ENCODE measurements at regions not wholly inside any gene's neighbourhood (a gene's known extent, or its start where the extent isn't known, plus 50 kb on each side); places are given as distances from the start of the nearest gene placed in this dataset.

DNA sequence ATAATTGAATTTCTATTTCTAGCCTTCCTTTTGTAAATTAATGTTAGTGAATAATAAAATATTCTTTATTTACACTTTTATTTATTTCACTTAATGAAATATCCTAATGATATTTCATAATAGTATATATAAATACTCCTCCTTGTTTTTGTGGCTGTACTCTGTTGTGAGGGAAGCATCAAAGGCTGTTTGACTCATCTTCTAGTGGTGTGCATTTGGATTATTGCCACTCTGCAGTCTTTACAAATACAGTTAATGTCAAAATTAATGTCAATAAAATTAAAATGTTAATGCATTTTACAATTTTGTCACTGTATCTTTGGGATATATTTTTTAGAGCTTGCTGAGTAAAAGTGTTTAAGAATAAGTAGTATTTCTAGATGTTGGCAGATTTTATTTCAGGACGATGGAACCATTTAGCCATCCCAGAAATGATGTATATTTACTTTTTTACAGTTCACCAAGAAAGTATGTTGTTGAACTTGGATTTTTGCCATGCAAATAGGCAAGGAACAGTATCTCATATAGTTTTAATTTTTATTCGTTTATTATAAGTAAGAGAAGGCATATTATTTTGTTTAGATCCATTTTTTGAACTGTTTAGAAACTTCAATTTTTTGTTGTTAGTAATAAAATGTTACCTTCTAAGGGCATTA, 281.2 kb upstream of the SLITRK6 start:
- Mint-ChIP-seq H3K4me1 (no peaks in the 10 kb centered on the region), H3K4me3 (no peak overlapping the region), H3K27ac (no peak overlapping the region), H3K27me3 (no peaks in the 10 kb centered on the region), H3K36me3 (ENCODE audit: low read depth) (no peaks in the 10 kb centered on the region), H3K9me3 (peaks cover 2% of the 10 kb centered on the region)
- POLR2A ChIA-PET, result no interaction called here
- ATAC-seq (ENCODE audit: low read depth) (no peak), DNase-seq (no peak)
- CTCF ChIA-PET, result no interaction called here
- TF ChIP-seq, protein P1, sequence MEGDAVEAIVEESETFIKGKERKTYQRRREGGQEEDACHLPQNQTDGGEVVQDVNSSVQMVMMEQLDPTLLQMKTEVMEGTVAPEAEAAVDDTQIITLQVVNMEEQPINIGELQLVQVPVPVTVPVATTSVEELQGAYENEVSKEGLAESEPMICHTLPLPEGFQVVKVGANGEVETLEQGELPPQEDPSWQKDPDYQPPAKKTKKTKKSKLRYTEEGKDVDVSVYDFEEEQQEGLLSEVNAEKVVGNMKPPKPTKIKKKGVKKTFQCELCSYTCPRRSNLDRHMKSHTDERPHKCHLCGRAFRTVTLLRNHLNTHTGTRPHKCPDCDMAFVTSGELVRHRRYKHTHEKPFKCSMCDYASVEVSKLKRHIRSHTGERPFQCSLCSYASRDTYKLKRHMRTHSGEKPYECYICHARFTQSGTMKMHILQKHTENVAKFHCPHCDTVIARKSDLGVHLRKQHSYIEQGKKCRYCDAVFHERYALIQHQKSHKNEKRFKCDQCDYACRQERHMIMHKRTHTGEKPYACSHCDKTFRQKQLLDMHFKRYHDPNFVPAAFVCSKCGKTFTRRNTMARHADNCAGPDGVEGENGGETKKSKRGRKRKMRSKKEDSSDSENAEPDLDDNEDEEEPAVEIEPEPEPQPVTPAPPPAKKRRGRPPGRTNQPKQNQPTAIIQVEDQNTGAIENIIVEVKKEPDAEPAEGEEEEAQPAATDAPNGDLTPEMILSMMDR (IDR thresholded peaks at IDR 0.05), result no peak
- intact Hi-C loops (cut with micrococcal nuclease), result no loop called here

DNA sequence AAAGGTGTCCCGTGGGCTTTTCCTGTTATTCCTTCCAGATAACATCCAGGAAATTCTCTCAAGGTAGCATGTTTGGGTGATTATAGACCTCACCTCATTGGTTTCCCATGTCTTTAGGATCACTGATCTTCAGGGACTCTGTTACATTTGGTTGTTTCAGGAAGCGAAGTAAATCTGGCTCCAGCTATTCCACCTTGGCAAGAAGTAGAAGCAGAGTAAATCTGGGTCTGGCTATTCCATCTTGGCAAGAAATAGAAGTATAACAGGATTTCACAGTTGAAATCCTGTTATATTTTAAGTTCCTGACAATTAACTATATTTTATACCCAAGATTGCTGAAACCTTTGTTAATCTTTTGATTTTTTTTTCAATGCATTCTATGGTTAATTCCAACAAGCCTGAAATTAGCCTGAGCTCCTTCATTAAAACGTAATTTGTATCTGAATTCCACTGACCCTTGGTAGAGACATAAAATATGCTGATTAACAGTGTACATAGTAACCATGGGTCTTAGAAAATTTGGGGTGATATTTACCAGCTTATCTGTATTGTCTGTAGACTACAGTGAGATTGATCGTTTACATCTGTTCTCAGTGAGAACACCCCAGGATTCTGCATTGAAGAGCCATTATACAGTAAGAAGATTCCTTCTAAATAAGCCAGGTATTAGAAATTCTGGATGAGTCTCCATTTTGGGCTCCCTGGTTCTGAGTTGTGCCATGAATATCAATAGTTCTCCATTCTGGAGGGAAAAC, 267.6 kb upstream of the SLITRK6 start:
- no peaks in the 10 kb centered on the region for H3K27me3 Mint-ChIP-seq
- POLR2A ChIA-PET, result no interaction called here
- CTCF ChIA-PET, result no interaction called here
- no peak overlapping the region for H3K4me3 Mint-ChIP-seq
- ATAC-seq (ENCODE audit: low read depth), result no peak
- no peaks in the 10 kb centered on the region for H3K36me3 Mint-ChIP-seq (ENCODE audit: low read depth)
- peaks cover 14% of the 10 kb centered on the region for H3K9me3 Mint-ChIP-seq
- no peak overlapping the region for H3K27ac Mint-ChIP-seq
- DNase-seq, result no peak
- intact Hi-C loops (cut with micrococcal nuclease), result no loop called here
- TF ChIP-seq, protein P1 (IDR thresholded peaks at IDR 0.05), result no peak
- H3K4me1 Mint-ChIP-seq, result no peaks in the 10 kb centered on the region

DNA sequence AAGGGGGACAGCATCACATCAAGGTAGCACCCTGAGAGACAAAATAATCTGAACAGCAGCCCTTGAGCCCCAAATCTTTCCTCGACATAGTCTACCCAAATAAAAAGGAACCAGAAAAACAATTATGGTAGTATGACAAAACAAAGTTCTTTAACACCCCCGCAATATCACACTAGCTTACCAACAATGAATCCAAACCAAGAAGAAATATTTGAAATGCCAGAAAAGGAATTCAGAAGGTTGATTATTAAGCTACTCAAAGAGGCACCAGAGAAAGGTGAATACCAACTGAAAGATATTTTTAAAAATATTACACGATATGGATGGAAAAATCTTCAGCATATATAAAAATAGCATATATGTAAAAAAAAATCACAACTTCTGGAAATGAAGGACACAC, 252.9 kb upstream of the SLITRK6 start:
- H3K4me3 Mint-ChIP-seq, result no peak overlapping the region
- H3K4me1 Mint-ChIP-seq, result no peaks in the 10 kb centered on the region
- ChIA-PET CTCF (no interaction called here), POLR2A (no interaction called here)
- no peaks in the 10 kb centered on the region for H3K27me3 Mint-ChIP-seq
- DNase-seq (no peak), ATAC-seq (ENCODE audit: low read depth) (no peak)
- TF ChIP-seq, protein P1 (IDR thresholded peaks at IDR 0.05), result no peak
- no peaks in the 10 kb centered on the region for H3K36me3 Mint-ChIP-seq (ENCODE audit: low read depth)
- H3K9me3 Mint-ChIP-seq, result peaks cover 18% of the 10 kb centered on the region
- no peak overlapping the region for H3K27ac Mint-ChIP-seq
- intact Hi-C loops (cut with micrococcal nuclease), result no loop called here

- H3K4me3 Mint-ChIP-seq, result no peak overlapping the region
- H3K4me1 Mint-ChIP-seq, result no peaks in the 10 kb centered on the region
- H3K36me3 Mint-ChIP-seq (ENCODE audit: low read depth), result no peaks in the 10 kb centered on the region
- no peak for DNase-seq
- ChIA-PET CTCF (no interaction called here), POLR2A (no interaction called here)
- no peaks in the 10 kb centered on the region for H3K27me3 Mint-ChIP-seq
- H3K9me3 Mint-ChIP-seq, result peaks cover 21% of the 10 kb centered on the region
- TF ChIP-seq, protein P1 (IDR thresholded peaks at IDR 0.05), result no peak
- no peak overlapping the region for H3K27ac Mint-ChIP-seq
- intact Hi-C loops (cut with micrococcal nuclease), result no loop called here
- no peak for ATAC-seq (ENCODE audit: low read depth)
These were observed 252.2 kb upstream of the SLITRK6 start for GRCh38 chr13:86051134-86052103.

DNA sequence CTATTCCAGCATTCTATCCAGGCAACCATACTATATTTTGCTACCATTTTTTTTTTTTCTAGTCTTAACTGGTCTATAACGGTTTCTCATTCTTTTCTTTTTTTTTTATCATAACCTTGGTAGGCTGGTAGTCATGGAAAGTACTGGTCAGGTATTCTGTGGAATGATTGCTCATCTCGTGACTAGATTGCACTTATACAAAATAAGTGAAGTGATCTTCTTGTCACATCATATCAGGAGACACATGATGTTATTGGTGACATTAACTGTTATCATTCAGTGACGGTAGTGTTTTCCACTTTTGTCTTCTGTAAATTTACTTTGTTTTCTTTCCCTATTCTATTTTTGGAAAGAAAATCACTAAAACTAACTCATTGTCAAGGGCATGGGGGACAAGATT, 239.3 kb upstream of the SLITRK6 start:
- H3K36me3 Mint-ChIP-seq (ENCODE audit: low read depth), result no peaks in the 10 kb centered on the region
- ATAC-seq (ENCODE audit: low read depth) (no peak), DNase-seq (no peak)
- TF ChIP-seq, protein P1 (IDR thresholded peaks at IDR 0.05), result no peak
- ChIA-PET CTCF (no interaction called here), POLR2A (no interaction called here)
- no peaks in the 10 kb centered on the region for H3K27me3 Mint-ChIP-seq
- peaks cover 8% of the 10 kb centered on the region for H3K9me3 Mint-ChIP-seq
- H3K4me1 Mint-ChIP-seq, result no peaks in the 10 kb centered on the region
- no peak overlapping the region for H3K27ac Mint-ChIP-seq
- H3K4me3 Mint-ChIP-seq, result no peak overlapping the region
- intact Hi-C loops (cut with micrococcal nuclease), result no loop called here

Data from activated B cell treated with CpG ODN at 0.5 μM for 24 hours (primary cell).